ENCODE measurements at regions not wholly inside any gene's neighbourhood (a gene's known extent, or its start where the extent isn't known, plus 50 kb on each side); places are given as distances from the start of the nearest gene placed in this dataset.

DNA sequence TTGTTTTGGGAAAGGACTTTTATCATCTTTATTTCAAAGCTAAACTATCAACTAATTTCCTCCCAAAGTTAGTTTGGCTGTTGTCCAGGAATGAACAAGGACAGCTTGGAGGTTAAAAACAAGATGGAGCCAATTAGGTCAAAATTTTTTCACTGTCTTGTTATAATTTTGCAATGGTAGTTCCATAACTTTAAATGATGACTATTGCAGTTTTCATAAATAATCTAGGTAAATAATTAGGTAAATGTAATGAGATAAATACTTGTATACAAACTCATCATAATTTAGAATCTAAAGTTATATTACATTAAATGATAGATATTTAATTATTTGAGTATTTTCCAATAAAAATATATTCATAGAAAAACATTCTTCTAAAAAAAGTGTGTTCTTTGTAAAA is 68.3 kb upstream of the DAZL start:
- in situ Hi-C loops (cut with MboI) (no loop called here), intact Hi-C loops (cut with micrococcal nuclease; ENCODE audit: unreplicated experiment) (no loop called here)
- no peak overlapping the region for H3K9ac ChIP-seq (ENCODE audit: control insufficient read depth, insufficient read depth, low read length)
- DNase-seq (ENCODE audit: low read depth, low spot score) (no peak), ATAC-seq (no peak), FAIRE-seq (no peak)
- SMC1A ChIA-PET (ENCODE audit: uncharacterized antibody, unreplicated experiment), result interaction anchor here (1.2 to 1.3 kb wide), 2 partner anchors 14 to 20 kb away, joined by 3 to 4 read pairs; no protein-coding TSS in a partner anchor
- H3K27me3 ChIP-seq (replicated peaks in 1 of 2; ENCODE audit: control insufficient read depth in 2 of 2, insufficient read depth in 2 of 2, low read length in 1 of 2), result no peaks in the 10 kb centered on the region
- POLR2A ChIA-PET, result no interaction called here
- CTCF ChIA-PET, result interaction anchor here (0.6 kb wide), 1 partner anchor 734 kb away, joined by 4 read pairs; no protein-coding TSS in a partner anchor
- H3K4me1 ChIP-seq (ENCODE audit: control insufficient read depth, insufficient read depth, low read length), result no peaks in the 10 kb centered on the region
- RAD21 ChIA-PET (ENCODE audit: unreplicated experiment), result no interaction called here
- no peak overlapping the region for H3K27ac ChIP-seq (ENCODE audit: control insufficient read depth, insufficient read depth)
- H2AFZ ChIP-seq (ENCODE audit: control insufficient read depth, low read depth, low read length), result no peak overlapping the region
- BruUV-seq (replicated peaks), result no TSS peak
- no peak overlapping the region for H3K4me3 ChIP-seq
- no peaks in the 10 kb centered on the region; the same call in 2 of the 3 replicates for H3K9me3 ChIP-seq (replicated peaks; ENCODE audit: control insufficient read depth, insufficient read depth, low read length)
- H3K36me3 ChIP-seq (ENCODE audit: control insufficient read depth in 2 of 2, insufficient read depth in 2 of 2, low read length in 1 of 2), result no peaks in the 10 kb centered on the region
- no peaks in the 10 kb centered on the region for H4K20me1 ChIP-seq (ENCODE audit: control insufficient read depth, insufficient read depth)
- H3K4me2 ChIP-seq (ENCODE audit: control insufficient read depth, insufficient read depth), result no peak overlapping the region
- no peaks in the 10 kb centered on the region for H3K79me2 ChIP-seq (ENCODE audit: control insufficient read depth, insufficient read depth, low read length)
- TF ChIP-seq LARP7 (IDR thresholded peaks at IDR 0.05), result no peak
- TF ChIP-seq PML (IDR thresholded peaks at IDR 0.05; ENCODE audit: low read length), result no peak
- TF ChIP-seq, protein P1, sequence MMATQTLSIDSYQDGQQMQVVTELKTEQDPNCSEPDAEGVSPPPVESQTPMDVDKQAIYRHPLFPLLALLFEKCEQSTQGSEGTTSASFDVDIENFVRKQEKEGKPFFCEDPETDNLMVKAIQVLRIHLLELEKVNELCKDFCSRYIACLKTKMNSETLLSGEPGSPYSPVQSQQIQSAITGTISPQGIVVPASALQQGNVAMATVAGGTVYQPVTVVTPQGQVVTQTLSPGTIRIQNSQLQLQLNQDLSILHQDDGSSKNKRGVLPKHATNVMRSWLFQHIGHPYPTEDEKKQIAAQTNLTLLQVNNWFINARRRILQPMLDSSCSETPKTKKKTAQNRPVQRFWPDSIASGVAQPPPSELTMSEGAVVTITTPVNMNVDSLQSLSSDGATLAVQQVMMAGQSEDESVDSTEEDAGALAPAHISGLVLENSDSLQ (IDR thresholded peaks at IDR 0.05), result no peak
- no peak for TF ChIP-seq CEBPB (IDR thresholded peaks at IDR 0.05; ENCODE audit: borderline replicate concordance in 1 of 2, low read depth in 2 of 2, low read length in 2 of 2)
- no peak for TF ChIP-seq SMARCA5 (IDR thresholded peaks at IDR 0.05)
- TF ChIP-seq SMC3 (IDR thresholded peaks at IDR 0.05; ENCODE audit: borderline replicate concordance, low read length), result no peak
- no peak for TF ChIP-seq POLR2AphosphoS2 (IDR thresholded peaks at IDR 0.05; ENCODE audit: low read depth, low read length)
- TF ChIP-seq, protein P2, sequence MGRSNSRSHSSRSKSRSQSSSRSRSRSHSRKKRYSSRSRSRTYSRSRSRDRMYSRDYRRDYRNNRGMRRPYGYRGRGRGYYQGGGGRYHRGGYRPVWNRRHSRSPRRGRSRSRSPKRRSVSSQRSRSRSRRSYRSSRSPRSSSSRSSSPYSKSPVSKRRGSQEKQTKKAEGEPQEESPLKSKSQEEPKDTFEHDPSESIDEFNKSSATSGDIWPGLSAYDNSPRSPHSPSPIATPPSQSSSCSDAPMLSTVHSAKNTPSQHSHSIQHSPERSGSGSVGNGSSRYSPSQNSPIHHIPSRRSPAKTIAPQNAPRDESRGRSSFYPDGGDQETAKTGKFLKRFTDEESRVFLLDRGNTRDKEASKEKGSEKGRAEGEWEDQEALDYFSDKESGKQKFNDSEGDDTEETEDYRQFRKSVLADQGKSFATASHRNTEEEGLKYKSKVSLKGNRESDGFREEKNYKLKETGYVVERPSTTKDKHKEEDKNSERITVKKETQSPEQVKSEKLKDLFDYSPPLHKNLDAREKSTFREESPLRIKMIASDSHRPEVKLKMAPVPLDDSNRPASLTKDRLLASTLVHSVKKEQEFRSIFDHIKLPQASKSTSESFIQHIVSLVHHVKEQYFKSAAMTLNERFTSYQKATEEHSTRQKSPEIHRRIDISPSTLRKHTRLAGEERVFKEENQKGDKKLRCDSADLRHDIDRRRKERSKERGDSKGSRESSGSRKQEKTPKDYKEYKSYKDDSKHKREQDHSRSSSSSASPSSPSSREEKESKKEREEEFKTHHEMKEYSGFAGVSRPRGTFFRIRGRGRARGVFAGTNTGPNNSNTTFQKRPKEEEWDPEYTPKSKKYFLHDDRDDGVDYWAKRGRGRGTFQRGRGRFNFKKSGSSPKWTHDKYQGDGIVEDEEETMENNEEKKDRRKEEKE (IDR thresholded peaks at IDR 0.05), result no peak
- no peak for TF ChIP-seq FOXM1 (IDR thresholded peaks at IDR 0.05; ENCODE audit: low read depth, low read length)
- TF ChIP-seq, protein P3, sequence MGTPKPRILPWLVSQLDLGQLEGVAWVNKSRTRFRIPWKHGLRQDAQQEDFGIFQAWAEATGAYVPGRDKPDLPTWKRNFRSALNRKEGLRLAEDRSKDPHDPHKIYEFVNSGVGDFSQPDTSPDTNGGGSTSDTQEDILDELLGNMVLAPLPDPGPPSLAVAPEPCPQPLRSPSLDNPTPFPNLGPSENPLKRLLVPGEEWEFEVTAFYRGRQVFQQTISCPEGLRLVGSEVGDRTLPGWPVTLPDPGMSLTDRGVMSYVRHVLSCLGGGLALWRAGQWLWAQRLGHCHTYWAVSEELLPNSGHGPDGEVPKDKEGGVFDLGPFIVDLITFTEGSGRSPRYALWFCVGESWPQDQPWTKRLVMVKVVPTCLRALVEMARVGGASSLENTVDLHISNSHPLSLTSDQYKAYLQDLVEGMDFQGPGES (IDR thresholded peaks at IDR 0.05), result no peak
- no peak for TF ChIP-seq MYC (IDR thresholded peaks at IDR 0.05; ENCODE audit: insufficient read depth, insufficient read length, insufficient replicate concordance, low read length, severe bottlenecking)
- no peak for TF ChIP-seq CBX5 (IDR thresholded peaks at IDR 0.05; ENCODE audit: low read depth)
- TF ChIP-seq, protein P4, sequence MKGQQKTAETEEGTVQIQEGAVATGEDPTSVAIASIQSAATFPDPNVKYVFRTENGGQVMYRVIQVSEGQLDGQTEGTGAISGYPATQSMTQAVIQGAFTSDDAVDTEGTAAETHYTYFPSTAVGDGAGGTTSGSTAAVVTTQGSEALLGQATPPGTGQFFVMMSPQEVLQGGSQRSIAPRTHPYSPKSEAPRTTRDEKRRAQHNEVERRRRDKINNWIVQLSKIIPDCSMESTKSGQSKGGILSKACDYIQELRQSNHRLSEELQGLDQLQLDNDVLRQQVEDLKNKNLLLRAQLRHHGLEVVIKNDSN (IDR thresholded peaks at IDR 0.05; ENCODE audit: borderline replicate concordance, extremely low read length, insufficient read depth, low read depth, low read length), result no peak
- TF ChIP-seq CREM (IDR thresholded peaks at IDR 0.05; ENCODE audit: low read depth), result no peak
- no peak for TF ChIP-seq YBX1 (IDR thresholded peaks at IDR 0.05)
- TF ChIP-seq TBL1XR1 (IDR thresholded peaks at IDR 0.05; ENCODE audit: low read depth, low read length), result no peak
- no peak for TF ChIP-seq ZNF207 (IDR thresholded peaks at IDR 0.05; ENCODE audit: borderline replicate concordance)
- TF ChIP-seq, protein P5, sequence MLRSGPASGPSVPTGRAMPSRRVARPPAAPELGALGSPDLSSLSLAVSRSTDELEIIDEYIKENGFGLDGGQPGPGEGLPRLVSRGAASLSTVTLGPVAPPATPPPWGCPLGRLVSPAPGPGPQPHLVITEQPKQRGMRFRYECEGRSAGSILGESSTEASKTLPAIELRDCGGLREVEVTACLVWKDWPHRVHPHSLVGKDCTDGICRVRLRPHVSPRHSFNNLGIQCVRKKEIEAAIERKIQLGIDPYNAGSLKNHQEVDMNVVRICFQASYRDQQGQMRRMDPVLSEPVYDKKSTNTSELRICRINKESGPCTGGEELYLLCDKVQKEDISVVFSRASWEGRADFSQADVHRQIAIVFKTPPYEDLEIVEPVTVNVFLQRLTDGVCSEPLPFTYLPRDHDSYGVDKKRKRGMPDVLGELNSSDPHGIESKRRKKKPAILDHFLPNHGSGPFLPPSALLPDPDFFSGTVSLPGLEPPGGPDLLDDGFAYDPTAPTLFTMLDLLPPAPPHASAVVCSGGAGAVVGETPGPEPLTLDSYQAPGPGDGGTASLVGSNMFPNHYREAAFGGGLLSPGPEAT (IDR thresholded peaks at IDR 0.05; ENCODE audit: low read depth), result no peak
